ENCODE measurements at regions not wholly inside any gene's neighbourhood (a gene's known extent, or its start where the extent isn't known, plus 50 kb on each side); places are given as distances from the start of the nearest gene placed in this dataset.

GRCh38 chr9:81532251-81532650 is 157.1 kb downstream of the TLE1 start:
- DNase-seq: no peak

- no peak for DNase-seq
These were observed 157.8 kb downstream of the TLE1 start for GRCh38 chr9:81531511-81531910.

GRCh38 chr9:81530846-81531245 is 158.5 kb downstream of the TLE1 start:
- no peak for DNase-seq

GRCh38 chr9:81530310-81530810 is 159.0 kb downstream of the TLE1 start:
- no peak for DNase-seq

- no peak for DNase-seq
These were observed 159.7 kb downstream of the TLE1 start for GRCh38 chr9:81529556-81530193.

- DNase-seq: no peak
These were observed 162.8 kb downstream of the TLE1 start for GRCh38 chr9:81526587-81526986.

GRCh38 chr9:81522716-81523551 is 166.4 kb downstream of the TLE1 start:
- peak; percentile 44 for DNase-seq

- no peak for DNase-seq
These were observed 167.5 kb downstream of the TLE1 start for GRCh38 chr9:81521892-81522291.

GRCh38 chr9:81519816-81520495 is 169.4 kb downstream of the TLE1 start:
- no peak for DNase-seq

- DNase-seq: no peak
These were observed 171.4 kb downstream of the TLE1 start for GRCh38 chr9:81517954-81518353.

- DNase-seq: no peak
These were observed 176.3 kb downstream of the TLE1 start for GRCh38 chr9:81513059-81513458.

- no peak for DNase-seq
These were observed 176.7 kb downstream of the TLE1 start for GRCh38 chr9:81512641-81513040.

- DNase-seq: no peak
These were observed 180.9 kb downstream of the TLE1 start for GRCh38 chr9:81508476-81508875.

- no peak for DNase-seq
These were observed 182.1 kb downstream of the TLE1 start for GRCh38 chr9:81506941-81507864.

- peak; percentile 21 for DNase-seq
These were observed 189.8 kb downstream of the TLE1 start for GRCh38 chr9:81499594-81499993.

- DNase-seq: no peak
These were observed 190.3 kb downstream of the TLE1 start for GRCh38 chr9:81499021-81499454.

- no peak for DNase-seq
These were observed 190.8 kb downstream of the TLE1 start for GRCh38 chr9:81498576-81498975.

GRCh38 chr9:81497091-81497490 is 192.3 kb downstream of the TLE1 start:
- no peak for DNase-seq

- DNase-seq: no peak
These were observed 196.5 kb downstream of the TLE1 start for GRCh38 chr9:81492710-81493447.

GRCh38 chr9:81490605-81491331 is 198.6 kb downstream of the TLE1 start:
- DNase-seq: no peak
